Gastroesophageal sphincter (tissue), 4 donors: ENCODE measurements at regions not wholly inside any gene's neighbourhood (a gene's known extent, or its start where the extent isn't known, plus 50 kb on each side); places are given as distances from the start of the nearest gene placed in this dataset.
A peak's percentile ranks its signal among the peaks of the same experiment; 100 is the strongest.
"Not testable (repeated sequence)": the region's sequence is repeated elsewhere in the genome, so short reads cannot be mapped to it uniquely, and the experiment has no call there.

Source experiments
- ATAC-seq: fragments of 150-250 bp; one replicate; pipeline ENCODE4 v1.9.1; 2016; ENCODE audit warnings: mild to moderate bottlenecking, moderate library complexity
- H3K27ac ChIP-seq, 4 donors: fragments of 200-600 bp; sonication (generic) in 3 of 4; 1 replicate in 3 of 4; 2 replicates in 1 of 4; pipeline ENCODE4 v1.5.1; 2016 to 2019
- H3K27me3 ChIP-seq: fragments of 200-600 bp; sonication (generic); one replicate; pipeline ENCODE4 v1.5.1; 2019
- H3K36me3 ChIP-seq, 2 donors: fragments of 200-600 bp; sonication (generic); one replicate each; pipeline ENCODE4 v1.5.1; 2019; ENCODE audit warnings: control low read depth in 1 of 2
- H3K4me1 ChIP-seq, 3 donors: fragments of 200-600 bp; sonication (generic); 1 replicate in 2 of 3; 2 replicates in 1 of 3; pipeline ENCODE4 v1.5.1; 2016 to 2019; ENCODE audit warnings: control low read depth in 2 of 3
- H3K4me3 ChIP-seq, 2 donors: fragments of 200-600 bp; sonication (generic); one replicate each; pipeline ENCODE4 v1.5.1; 2019; ENCODE audit warnings: mild to moderate bottlenecking in 1 of 2, moderate library complexity in 1 of 2
- H3K9me3 ChIP-seq, 3 donors: fragments of 200-600 bp; sonication (generic); one replicate each; pipeline ENCODE4 v1.5.1; 2017 to 2019; ENCODE audit warnings: control low read depth in 2 of 3
- EP300 ChIP-seq: sonication (generic); formaldehyde crosslinking; IDR thresholded peaks from one replicate; pipeline ENCODE4 v1.6.1; 2017; ENCODE audit warnings: antibody characterized with exemption, mild to moderate bottlenecking
- POLR2A ChIP-seq, 2 donors: fragments of 450-650 bp; IDR thresholded peaks; one replicate each; pipeline ENCODE4 v1.6.1; 2017; ENCODE audit warnings: antibody characterized with exemption in 2 of 2, mild to moderate bottlenecking in 2 of 2, moderate library complexity in 1 of 2
- POLR2AphosphoS5 ChIP-seq: sonication (generic); formaldehyde crosslinking; IDR thresholded peaks from one replicate; pipeline ENCODE4 v1.6.1; 2017; ENCODE audit warnings: antibody characterized with exemption
- WGBS, 2 donors: methylation state at CpG; one replicate each; pipeline ENCODE4 v1.1.5; 2018; ENCODE audit warnings: low coverage in 1 of 2; 5-methylcytosine and 5-hydroxymethylcytosine counted together
- TF ChIP-seq, protein P1 (sequence below), 4 experiments: fragments of 200-600 bp in 2 of 4; fragments of 450-650 bp in 2 of 4; sonication (generic) in 1 of 4; IDR thresholded peaks; one replicate each; pipeline ENCODE4 v1.5.1; 2017 to 2019; ENCODE audit warnings: antibody characterized with exemption in 4 of 4, mild to moderate bottlenecking in 2 of 4, moderate library complexity in 2 of 4

DNA sequence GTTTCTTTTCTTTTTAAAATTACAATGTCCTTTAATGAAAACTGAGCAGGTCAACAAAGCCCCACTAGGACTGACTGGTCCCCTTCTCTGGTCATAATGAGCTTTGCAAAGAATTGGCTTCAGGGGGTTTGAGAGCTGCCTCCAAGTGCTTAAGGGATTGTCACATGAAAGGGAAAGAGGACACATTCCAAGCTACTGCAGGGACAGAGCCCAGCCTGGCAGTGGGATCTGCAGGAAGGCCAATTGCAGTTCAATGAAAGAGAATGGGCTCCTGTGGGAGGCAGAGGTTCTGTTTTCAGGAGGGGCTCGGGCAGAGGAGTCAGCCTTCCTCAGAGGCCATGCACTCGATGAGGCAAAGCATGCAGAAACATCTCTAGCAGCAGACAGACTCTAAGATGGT is 84.1 kb upstream of the ACKR3 start:
- no peak for ATAC-seq
- TF ChIP-seq, protein P1, sequence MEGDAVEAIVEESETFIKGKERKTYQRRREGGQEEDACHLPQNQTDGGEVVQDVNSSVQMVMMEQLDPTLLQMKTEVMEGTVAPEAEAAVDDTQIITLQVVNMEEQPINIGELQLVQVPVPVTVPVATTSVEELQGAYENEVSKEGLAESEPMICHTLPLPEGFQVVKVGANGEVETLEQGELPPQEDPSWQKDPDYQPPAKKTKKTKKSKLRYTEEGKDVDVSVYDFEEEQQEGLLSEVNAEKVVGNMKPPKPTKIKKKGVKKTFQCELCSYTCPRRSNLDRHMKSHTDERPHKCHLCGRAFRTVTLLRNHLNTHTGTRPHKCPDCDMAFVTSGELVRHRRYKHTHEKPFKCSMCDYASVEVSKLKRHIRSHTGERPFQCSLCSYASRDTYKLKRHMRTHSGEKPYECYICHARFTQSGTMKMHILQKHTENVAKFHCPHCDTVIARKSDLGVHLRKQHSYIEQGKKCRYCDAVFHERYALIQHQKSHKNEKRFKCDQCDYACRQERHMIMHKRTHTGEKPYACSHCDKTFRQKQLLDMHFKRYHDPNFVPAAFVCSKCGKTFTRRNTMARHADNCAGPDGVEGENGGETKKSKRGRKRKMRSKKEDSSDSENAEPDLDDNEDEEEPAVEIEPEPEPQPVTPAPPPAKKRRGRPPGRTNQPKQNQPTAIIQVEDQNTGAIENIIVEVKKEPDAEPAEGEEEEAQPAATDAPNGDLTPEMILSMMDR (IDR thresholded peaks at IDR 0.05), result no peak
- TF ChIP-seq POLR2A (IDR thresholded peaks at IDR 0.05) (no peak), EP300 (no peak), POLR2AphosphoS5 (no peak)
- H3K27ac ChIP-seq, result no peak overlapping the region
- peaks cover 0 to 9% (median 0%) of the 10 kb centered on the region in 3 donors for H3K9me3 ChIP-seq
- 33 to 83% methylated on average over 1 of the region's 2 CpGs for WGBS, 2 donors
- no peak overlapping the region for H3K4me3 ChIP-seq
- no peaks in the 10 kb centered on the region for H3K27me3 ChIP-seq
- no peaks in the 10 kb centered on the region for H3K36me3 ChIP-seq
- no peaks in the 10 kb centered on the region for H3K4me1 ChIP-seq

DNA sequence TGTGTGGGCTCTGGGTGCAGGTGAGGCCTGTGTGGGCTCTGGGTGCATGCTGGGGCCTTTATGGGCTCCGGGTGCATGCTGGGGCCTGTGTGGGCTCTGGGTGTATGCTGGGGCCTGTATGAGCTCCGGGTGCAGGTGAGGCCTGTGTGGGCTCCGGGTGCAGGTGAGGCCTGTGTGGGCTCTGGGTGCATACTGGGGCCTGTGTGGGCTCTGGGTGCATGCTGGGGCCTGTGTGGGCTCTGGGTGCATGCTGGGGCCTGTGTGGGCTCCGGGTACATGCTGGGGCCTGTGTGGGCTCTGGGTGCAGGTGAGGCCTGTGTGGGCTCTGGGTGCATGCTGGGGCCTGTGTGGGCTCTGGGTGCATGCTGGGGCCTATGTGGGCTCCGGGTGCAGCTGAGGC is 80.5 kb upstream of the ACKR3 start:
- H3K27ac ChIP-seq, H3K4me3 ChIP-seq, H3K36me3 ChIP-seq, H3K4me1 ChIP-seq, H3K9me3 ChIP-seq, H3K27me3 ChIP-seq, ATAC-seq: not testable (repeated sequence)
- WGBS, 2 donors, result 67% methylated on average over 1 of the region's 5 CpGs; no CpG with 5 or more reads in 1 of the 2 donors

DNA sequence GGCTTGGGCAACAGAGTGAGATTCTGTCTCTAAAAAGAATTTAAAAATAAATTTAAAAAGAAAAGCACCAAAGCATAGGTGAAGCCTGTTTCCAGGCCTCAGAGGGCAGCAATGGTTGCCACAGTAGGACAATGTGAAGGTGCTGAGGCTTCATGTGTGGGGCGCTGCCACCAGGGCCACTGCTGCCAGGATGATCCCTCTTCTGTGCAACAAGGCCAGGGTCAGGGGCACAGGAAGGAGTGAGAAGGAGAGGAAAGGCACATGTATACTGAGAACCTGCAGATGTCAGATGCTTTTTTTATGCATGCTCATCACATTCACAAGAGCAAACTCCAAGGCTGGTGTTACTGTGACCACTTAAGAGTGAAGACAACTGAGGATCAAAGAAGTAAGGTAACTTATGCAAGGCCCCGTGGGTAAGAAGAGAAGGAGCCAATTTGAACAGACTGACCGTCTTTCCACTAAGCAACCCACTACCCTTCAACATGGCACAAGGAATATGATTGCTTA is 79.7 kb upstream of the ACKR3 start:
- H3K9me3 ChIP-seq, result no peaks in the 10 kb centered on the region
- no peak overlapping the region for H3K4me3 ChIP-seq
- H3K4me1 ChIP-seq, result no peaks in the 10 kb centered on the region
- H3K36me3 ChIP-seq, result no peaks in the 10 kb centered on the region
- ATAC-seq, result no peak
- H3K27ac ChIP-seq, result no peak overlapping the region
- no peaks in the 10 kb centered on the region for H3K27me3 ChIP-seq
- 75 to 100% methylated on average over 2 of the region's 3 CpGs for WGBS, 2 donors
- no peak for TF ChIP-seq EP300
- no peak for TF ChIP-seq POLR2A (IDR thresholded peaks at IDR 0.05)
- no peak for TF ChIP-seq POLR2AphosphoS5
- TF ChIP-seq, protein P1 (IDR thresholded peaks at IDR 0.05), result no peak

DNA sequence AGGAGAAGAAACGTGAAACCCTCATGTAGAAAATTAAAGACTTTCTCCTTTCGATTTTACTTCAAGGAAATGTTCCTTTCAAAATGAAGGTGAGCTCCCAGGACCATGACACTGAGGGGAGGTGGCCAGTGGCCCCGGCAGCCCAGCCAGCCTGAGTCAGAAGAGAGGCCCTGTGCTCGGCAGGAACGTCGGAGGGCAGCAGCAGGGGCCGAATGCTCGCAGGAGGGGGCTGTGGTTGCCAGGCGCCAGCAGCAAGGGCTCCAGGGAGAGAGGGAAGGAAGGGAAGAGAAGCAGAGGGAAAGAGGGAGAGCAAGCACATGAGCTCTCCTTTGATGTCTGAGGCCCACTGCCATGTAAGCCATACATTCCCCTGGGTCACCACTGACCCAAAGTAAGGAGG is 73.3 kb upstream of the ACKR3 start:
- Histone ChIP-seq H3K4me1 (no peaks in the 10 kb centered on the region), H3K36me3 (no peaks in the 10 kb centered on the region), H3K27ac (no peak overlapping the region), H3K27me3 (no peaks in the 10 kb centered on the region), H3K9me3 (no peaks in the 10 kb centered on the region), H3K4me3 (no peak overlapping the region)
- ATAC-seq, result no peak
- WGBS, 2 donors, result 70 to 76% methylated on average over 5 to 9 of the region's 9 CpGs
- TF ChIP-seq EP300, result no peak
- no peak for TF ChIP-seq POLR2AphosphoS5
- TF ChIP-seq, protein P1 (IDR thresholded peaks at IDR 0.05), result no peak
- TF ChIP-seq POLR2A (IDR thresholded peaks at IDR 0.05), result no peak

DNA sequence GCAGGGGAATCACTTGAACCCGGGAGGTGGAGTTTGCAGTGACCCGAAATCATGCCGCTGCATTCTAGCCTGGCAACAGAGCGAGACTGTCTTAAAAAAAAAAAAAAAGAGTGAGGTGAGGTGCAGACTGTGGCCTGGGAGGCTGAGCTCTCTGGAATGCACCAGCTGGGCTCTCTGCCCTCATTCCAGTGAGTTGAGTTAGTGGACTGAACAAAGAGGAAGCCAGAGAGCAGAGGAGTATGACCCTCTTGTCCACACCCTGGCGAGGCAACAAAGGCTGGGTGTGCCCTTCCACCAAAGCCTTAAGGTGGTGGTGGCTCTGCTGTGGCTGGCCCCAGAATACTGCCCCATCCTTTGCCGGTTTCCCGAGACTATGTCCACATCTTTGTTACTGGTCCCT is 71.3 kb upstream of the ACKR3 start:
- peak; percentile 50 for ATAC-seq
- TF ChIP-seq POLR2AphosphoS5 (no peak), POLR2A (IDR thresholded peaks at IDR 0.05) (no peak), EP300 (no peak)
- TF ChIP-seq, protein P1 (IDR thresholded peaks at IDR 0.05), result no peak
- Histone ChIP-seq H3K36me3 (no peaks in the 10 kb centered on the region), H3K4me3 (no peak overlapping the region), H3K27me3 (peaks cover under 1% of the 10 kb centered on the region), H3K4me1 (no peaks in the 10 kb centered on the region), H3K27ac (no peak overlapping the region), H3K9me3 (no peaks in the 10 kb centered on the region)
- 67 to 95% methylated on average over 2 to 5 of the region's 7 CpGs for WGBS, 2 donors
